SK-N-SH (cell line): ENCODE measurements at regions not wholly inside any gene's neighbourhood (a gene's known extent, or its start where the extent isn't known, plus 50 kb on each side); places are given as distances from the start of the nearest gene placed in this dataset.

Source experiments
- CTCF ChIA-PET: fragments of 300-600, 350-600 bp; formaldehyde crosslinking; extraction: SDS; loops from one replicate; lab custom pipeline; 2021; lab: Yijun Ruan, JAX
- POLR2A ChIA-PET: fragments of 350-600 bp; sonication (Branson Sonifier 250); formaldehyde crosslinking; extraction: SDS; loops from one replicate; lab custom pipeline; 2020; ENCODE audit warnings: antibody characterized with exemption, inconsistent platforms; lab: Yijun Ruan, JAX
- DNase-seq: peaks from one replicate; pipeline ENCODE4 v3.0.0; 2012
- H2AFZ ChIP-seq: fragments of 200-600 bp; sonication (generic); 2 replicates; pipeline ENCODE4 v1.8.1; 2016; ENCODE audit warnings: antibody characterized with exemption, mild to moderate bottlenecking, low read depth
- H3F3A ChIP-seq: fragments of 200-600 bp; sonication (generic); replicated peaks from 2 replicates; pipeline ENCODE3; 2016; ENCODE audit warnings: antibody characterized with exemption, mild to moderate bottlenecking; ENCODE audit not compliant: insufficient read depth
- H3K27ac ChIP-seq, 2 experiments: fragments of 200-500 bp in 1 of 2; fragments of 200-600 bp in 1 of 2; sonication (Bioruptor generic) in 1 of 2; sonication (generic), shearing (Covaris generic) in 1 of 2; 2 replicates each; pipeline versions ENCODE4 v1.5.1 to v1.6.1; 2014 to 2016; ENCODE audit warnings: low read depth in 2 of 2, inconsistent platforms in 1 of 2, low read length in 1 of 2, mild to moderate bottlenecking in 1 of 2, mixed read lengths in 1 of 2
- H3K27me3 ChIP-seq: fragments of 200-600 bp; sonication (generic), shearing (Covaris generic); 2 replicates; pipeline ENCODE4 v1.6.1; 2016; ENCODE audit warnings: mixed run types; ENCODE audit not compliant: insufficient read depth
- H3K36me3 ChIP-seq, 2 experiments: fragments of 200-500 bp in 1 of 2; fragments of 200-600 bp in 1 of 2; sonication (Bioruptor generic) in 1 of 2; sonication (generic) in 1 of 2; replicated peaks in 1 of 2; 2 replicates each; pipeline versions ENCODE3 to v1.5.1; 2014 to 2016; ENCODE audit warnings: low read length in 1 of 2, mild to moderate bottlenecking in 1 of 2; ENCODE audit not compliant: insufficient read depth in 2 of 2, control insufficient read depth in 1 of 2
- H3K4me1 ChIP-seq, 2 experiments: fragments of 200-500 bp in 1 of 2; fragments of 200-600 bp in 1 of 2; sonication (Bioruptor generic) in 1 of 2; sonication (generic), shearing (Covaris generic) in 1 of 2; 2 replicates each; pipeline versions ENCODE4 v1.5.1 to v1.6.1; 2014 to 2016; ENCODE audit warnings: low read depth in 1 of 2, low read length in 1 of 2, mixed run types in 1 of 2; ENCODE audit not compliant: insufficient read depth in 2 of 2, control insufficient read depth in 1 of 2
- H3K4me2 ChIP-seq: fragments of 200-600 bp; sonication (generic), shearing (Covaris generic); 2 replicates; pipeline ENCODE4 v1.6.1; 2017; ENCODE audit warnings: mixed run types
- H3K4me3 ChIP-seq, 2 experiments: fragments of 200-500 bp in 1 of 2; fragments of 200-600 bp in 1 of 2; sonication (Bioruptor generic) in 1 of 2; sonication (generic), shearing (Covaris generic) in 1 of 2; 2 replicates each; pipeline versions ENCODE4 v1.5.1 to v1.8.1; 2014 to 2016; ENCODE audit warnings: low read depth in 2 of 2, inconsistent platforms in 1 of 2, low read length in 1 of 2, mild to moderate bottlenecking in 1 of 2, mixed read lengths in 1 of 2, moderate library complexity in 1 of 2
- H3K79me2 ChIP-seq: fragments of 200-600 bp; sonication (generic); 2 replicates; pipeline ENCODE4 v1.8.1; 2017; ENCODE audit warnings: mild to moderate bottlenecking; ENCODE audit not compliant: insufficient read depth
- H3K9ac ChIP-seq: fragments of 200-600 bp; sonication (generic); 2 replicates; pipeline ENCODE4 v1.6.1; 2017; ENCODE audit warnings: mixed run types
- H3K9me2 ChIP-seq: fragments of 200-600 bp; sonication (generic); 2 replicates; pipeline ENCODE4 v1.6.1; 2017; ENCODE audit warnings: mixed run types
- H3K9me3 ChIP-seq: fragments of 200-600 bp; sonication (generic); 2 replicates; pipeline ENCODE4 v1.6.1; 2017; ENCODE audit warnings: mixed run types, mild to moderate bottlenecking, moderate library complexity
- H4K20me1 ChIP-seq: fragments of 200-600 bp; sonication (generic); 2 replicates; pipeline ENCODE4 v1.6.1; 2017; ENCODE audit warnings: mild to moderate bottlenecking, mixed run types; ENCODE audit not compliant: insufficient read depth
- EZH2phosphoT487 ChIP-seq: fragments of 200-600 bp; sonication (generic); IDR thresholded peaks from 2 replicates; pipeline ENCODE4 v1.6.1; 2017; ENCODE audit warnings: low read depth, mixed run types, mild to moderate bottlenecking, antibody characterized with exemption, moderate library complexity, borderline replicate concordance
- FOXM1 ChIP-seq: IDR thresholded peaks from 2 replicates; pipeline ENCODE4 v1.4.0; 2012; ENCODE audit warnings: low read depth, mild to moderate bottlenecking
- MXI1 ChIP-seq: IDR thresholded peaks from 2 replicates; pipeline ENCODE4 v1.6.1; 2012; ENCODE audit warnings: mild to moderate bottlenecking, low read depth, low read length, improper control_type of control experiment
- NFIC ChIP-seq: IDR thresholded peaks from 2 replicates; pipeline ENCODE4 v1.4.0; 2012; ENCODE audit warnings: borderline replicate concordance
- NRF1 ChIP-seq: IDR thresholded peaks from 2 replicates; pipeline ENCODE4 v1.6.1; 2012; ENCODE audit warnings: low read depth, mild to moderate bottlenecking, low read length
- PBX3 ChIP-seq: IDR thresholded peaks from 2 replicates; pipeline ENCODE4; 2012
- RCOR1 ChIP-seq: fragments of 150-350 bp; IDR thresholded peaks from 2 replicates; pipeline ENCODE4 v1.6.1; 2017; ENCODE audit warnings: antibody characterized with exemption, low read length
- REST ChIP-seq: IDR thresholded peaks from 2 replicates; pipeline ENCODE4 v1.6.1; 2012; ENCODE audit warnings: mild to moderate bottlenecking, low read depth, low read length, moderate library complexity
- RFX5 ChIP-seq: IDR thresholded peaks from 2 replicates; pipeline ENCODE4 v1.6.1; 2012; ENCODE audit warnings: mild to moderate bottlenecking, improper control_type of control experiment, low read length
- RXRA ChIP-seq: IDR thresholded peaks from 2 replicates; pipeline ENCODE4 v1.4.0; 2012; ENCODE audit warnings: low read depth, mild to moderate bottlenecking, borderline replicate concordance
- SIN3A ChIP-seq: IDR thresholded peaks from 2 replicates; pipeline ENCODE4 v1.6.1; 2012; ENCODE audit warnings: low read depth, mild to moderate bottlenecking, low read length, moderate library complexity, borderline replicate concordance
- USF1 ChIP-seq: IDR thresholded peaks from 2 replicates; pipeline ENCODE4 v1.4.0; 2012; ENCODE audit warnings: low read depth, borderline replicate concordance
- USF2 ChIP-seq: fragments of 150-350 bp; IDR thresholded peaks from 2 replicates; pipeline ENCODE4 v1.6.1; 2017; ENCODE audit warnings: antibody characterized with exemption, low read length, low read depth, borderline replicate concordance
- WGBS: methylation state at CpG from one replicate; pipeline ENCODE4 v1.1.6; 2017; ENCODE audit warnings: low lambda C conversion rate; 5-methylcytosine and 5-hydroxymethylcytosine counted together

DNA sequence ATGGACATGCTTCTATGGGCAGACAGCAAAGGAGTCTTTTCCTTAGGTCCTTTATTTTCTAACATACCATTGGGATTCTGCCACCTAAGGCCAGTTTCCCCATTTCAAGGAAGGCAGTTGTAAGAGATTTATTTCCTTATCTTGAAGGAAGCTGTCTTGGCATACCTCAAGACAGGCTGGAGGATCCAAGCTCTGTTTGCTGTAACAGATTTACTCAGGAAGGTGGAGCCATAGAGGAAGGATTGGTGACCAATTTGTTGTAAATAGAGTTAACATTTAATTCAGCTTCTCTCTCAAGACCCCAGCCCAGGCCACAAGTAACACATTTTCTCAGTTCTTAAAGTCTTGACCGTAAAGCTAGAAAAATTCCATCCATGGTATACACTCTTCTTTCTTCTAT, 131.6 kb upstream of the TENM3 start:
- CTCF ChIA-PET, result no interaction called here
- TF ChIP-seq FOXM1 (no peak), SIN3A (no peak), MXI1 (no peak), RFX5 (no peak), NRF1 (no peak), USF1 (no peak), REST (no peak), NFIC (no peak), RCOR1 (no peak), RXRA (no peak), USF2 (no peak), EZH2phosphoT487 (no peak), PBX3 (no peak)
- no peak for DNase-seq
- H3K9me3 ChIP-seq, result no peaks in the 10 kb centered on the region
- no peaks in the 10 kb centered on the region for H3K27me3 ChIP-seq
- H3K4me3 ChIP-seq, result no peak overlapping the region
- H3F3A ChIP-seq, result no peaks in the 10 kb centered on the region
- H3K27ac ChIP-seq, result no peak overlapping the region
- no peaks in the 10 kb centered on the region for H3K79me2 ChIP-seq
- H3K9ac ChIP-seq, result no peak overlapping the region
- POLR2A ChIA-PET, result no interaction called here
- H3K36me3 ChIP-seq, result no peaks in the 10 kb centered on the region
- no peaks in the 10 kb centered on the region for H3K9me2 ChIP-seq
- no peaks in the 10 kb centered on the region for H3K4me1 ChIP-seq
- H3K4me2 ChIP-seq, result no peak overlapping the region
- 93% methylated on average over 1 of the region's 1 CpG for WGBS
- no peaks in the 10 kb centered on the region for H4K20me1 ChIP-seq
- no peak overlapping the region for H2AFZ ChIP-seq
